Neutrophil (primary cell): ENCODE measurements at regions not wholly inside any gene's neighbourhood (a gene's known extent, or its start where the extent isn't known, plus 50 kb on each side); places are given as distances from the start of the nearest gene placed in this dataset.

Experiments used
- H3K27ac ChIP-seq: fragments of 200-600 bp; sonication (generic); 2 replicates; pipeline ENCODE4 v1.5.1; 2016; ENCODE audit warnings: mild to moderate bottlenecking, moderate library complexity
- H3K27me3 ChIP-seq: fragments of 200-600 bp; sonication (generic); 2 replicates; pipeline ENCODE4 v1.6.0; 2016; ENCODE audit warnings: mild to moderate bottlenecking
- H3K36me3 ChIP-seq: fragments of 200-600 bp; sonication (generic); 2 replicates; pipeline ENCODE4 v1.5.1; 2017
- H3K4me1 ChIP-seq, 2 experiments: fragments of 200-600 bp in 1 of 2; sonication (generic) in 1 of 2; 1 replicate in 1 of 2; 2 replicates in 1 of 2; pipeline versions ENCODE4 v1.5.1 to v1.6.1; 2013 to 2016; ENCODE audit warnings: low read depth in 1 of 2, low read length in 1 of 2, mild to moderate bottlenecking in 1 of 2, moderate library complexity in 1 of 2; ENCODE audit not compliant: control insufficient read depth in 1 of 2, insufficient read depth in 1 of 2
- H3K4me3 ChIP-seq, 2 experiments: fragments of 200-600 bp in 1 of 2; sonication (generic) in 1 of 2; 1 replicate in 1 of 2; 2 replicates in 1 of 2; pipeline ENCODE4 v1.5.1; 2013 to 2016; ENCODE audit warnings: low read depth in 1 of 2, low read length in 1 of 2, mild to moderate bottlenecking in 1 of 2, moderate library complexity in 1 of 2
- H3K9me3 ChIP-seq: fragments of 200-600 bp; sonication (generic); 2 replicates; pipeline ENCODE4 v1.5.1; 2016
- TF ChIP-seq, protein P1 (sequence below): fragments of 200-600 bp; sonication (generic); IDR thresholded peaks from 2 replicates; pipeline ENCODE4 v1.5.1; 2016; ENCODE audit warnings: antibody characterized with exemption

- Histone ChIP-seq H3K4me3 (no peak overlapping the region), H3K36me3 (no peaks in the 10 kb centered on the region), H3K27me3 (no peaks in the 10 kb centered on the region), H3K27ac (no peak overlapping the region), H3K9me3 (no peaks in the 10 kb centered on the region), H3K4me1 (peaks cover 0 to 17% of the 10 kb centered on the region in 2 experiments)
- TF ChIP-seq, protein P1, sequence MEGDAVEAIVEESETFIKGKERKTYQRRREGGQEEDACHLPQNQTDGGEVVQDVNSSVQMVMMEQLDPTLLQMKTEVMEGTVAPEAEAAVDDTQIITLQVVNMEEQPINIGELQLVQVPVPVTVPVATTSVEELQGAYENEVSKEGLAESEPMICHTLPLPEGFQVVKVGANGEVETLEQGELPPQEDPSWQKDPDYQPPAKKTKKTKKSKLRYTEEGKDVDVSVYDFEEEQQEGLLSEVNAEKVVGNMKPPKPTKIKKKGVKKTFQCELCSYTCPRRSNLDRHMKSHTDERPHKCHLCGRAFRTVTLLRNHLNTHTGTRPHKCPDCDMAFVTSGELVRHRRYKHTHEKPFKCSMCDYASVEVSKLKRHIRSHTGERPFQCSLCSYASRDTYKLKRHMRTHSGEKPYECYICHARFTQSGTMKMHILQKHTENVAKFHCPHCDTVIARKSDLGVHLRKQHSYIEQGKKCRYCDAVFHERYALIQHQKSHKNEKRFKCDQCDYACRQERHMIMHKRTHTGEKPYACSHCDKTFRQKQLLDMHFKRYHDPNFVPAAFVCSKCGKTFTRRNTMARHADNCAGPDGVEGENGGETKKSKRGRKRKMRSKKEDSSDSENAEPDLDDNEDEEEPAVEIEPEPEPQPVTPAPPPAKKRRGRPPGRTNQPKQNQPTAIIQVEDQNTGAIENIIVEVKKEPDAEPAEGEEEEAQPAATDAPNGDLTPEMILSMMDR, result no peak
Observed at GRCh38 chr12:20197411-20197810, 170.9 kb upstream of the PDE3A start.

DNA sequence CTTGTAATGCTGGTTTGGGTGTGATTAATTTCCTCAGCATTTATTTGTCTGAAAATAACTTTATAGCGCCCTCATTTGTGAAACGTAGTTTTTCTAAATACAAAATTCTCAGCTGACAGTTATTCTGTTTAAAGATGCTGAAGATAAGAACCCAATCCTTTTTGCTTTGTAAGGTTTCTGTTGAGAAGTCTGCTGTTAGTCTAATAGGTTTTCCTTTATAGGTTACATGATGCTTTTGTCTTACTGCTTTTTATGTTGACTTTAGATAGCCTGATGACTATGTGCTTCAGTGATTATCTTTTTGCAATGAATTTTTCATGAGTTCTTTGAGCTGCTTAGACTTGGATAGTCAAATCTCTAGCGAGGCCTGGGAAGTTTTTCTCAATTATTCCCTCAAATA lies 168.6 kb upstream of the PDE3A start:
- H3K36me3 ChIP-seq, result no peaks in the 10 kb centered on the region
- no peak overlapping the region for H3K4me3 ChIP-seq
- TF ChIP-seq, protein P1, result no peak
- no peaks in the 10 kb centered on the region for H3K27me3 ChIP-seq
- peaks cover 0 to 24% of the 10 kb centered on the region in 2 experiments for H3K4me1 ChIP-seq
- H3K9me3 ChIP-seq, result no peaks in the 10 kb centered on the region
- no peak overlapping the region for H3K27ac ChIP-seq

GRCh38 chr12:20201733-20202132 lies 166.6 kb upstream of the PDE3A start:
- H3K4me1 ChIP-seq, result peaks cover 0 to 22% of the 10 kb centered on the region in 2 experiments
- H3K9me3 ChIP-seq, result no peaks in the 10 kb centered on the region
- no peak overlapping the region for H3K27ac ChIP-seq
- no peak overlapping the region for H3K4me3 ChIP-seq
- H3K36me3 ChIP-seq, result no peaks in the 10 kb centered on the region
- TF ChIP-seq, protein P1, result no peak
- H3K27me3 ChIP-seq, result no peaks in the 10 kb centered on the region

GRCh38 chr12:20205854-20206253 lies 162.5 kb upstream of the PDE3A start:
- H3K36me3 ChIP-seq, result no peaks in the 10 kb centered on the region
- no peak overlapping the region for H3K27ac ChIP-seq
- H3K9me3 ChIP-seq, result no peaks in the 10 kb centered on the region
- TF ChIP-seq, protein P1, result no peak
- peaks cover 0 to 23% of the 10 kb centered on the region in 2 experiments for H3K4me1 ChIP-seq
- no peaks in the 10 kb centered on the region for H3K27me3 ChIP-seq
- no peak overlapping the region for H3K4me3 ChIP-seq

GRCh38 chr12:20206410-20206809 lies 161.9 kb upstream of the PDE3A start:
- H3K4me3 ChIP-seq, result no peak overlapping the region
- peaks cover 0 to 19% of the 10 kb centered on the region in 2 experiments for H3K4me1 ChIP-seq
- no peaks in the 10 kb centered on the region for H3K9me3 ChIP-seq
- no peaks in the 10 kb centered on the region for H3K27me3 ChIP-seq
- H3K27ac ChIP-seq, result no peak overlapping the region
- H3K36me3 ChIP-seq, result no peaks in the 10 kb centered on the region
- TF ChIP-seq, protein P1, result no peak
